HEK293 (cell line): ENCODE measurements at regions not wholly inside any gene's neighbourhood (a gene's known extent, or its start where the extent isn't known, plus 50 kb on each side); places are given as distances from the start of the nearest gene placed in this dataset.

Experiments used
- CTCF ChIA-PET: fragments of 350-600 bp; formaldehyde crosslinking; extraction: SDS; loops from one replicate; lab custom pipeline; 2021; ENCODE audit warnings: antibody characterized with exemption; lab: Yijun Ruan, JAX
- POLR2A ChIA-PET: fragments of 300-600 bp; formaldehyde crosslinking; extraction: SDS; loops from one replicate; lab custom pipeline; 2020; ENCODE audit warnings: antibody characterized with exemption, inconsistent platforms; lab: Yijun Ruan, JAX
- H3K27ac ChIP-seq: fragments of 200-500 bp; sonication (Bioruptor generic); 2 replicates; pipeline ENCODE4 v1.5.1; 2014; ENCODE audit warnings: low read depth, low read length, control low read depth, inconsistent platforms; ENCODE audit errors: extremely low read depth
- H3K36me3 ChIP-seq, 2 experiments: fragments of 200-500 bp in 1 of 2; sonication (Bioruptor generic) in 1 of 2; 1 replicate in 1 of 2; 2 replicates in 1 of 2; pipeline ENCODE4 v1.5.1; 2014 to 2017; ENCODE audit warnings: inconsistent platforms in 2 of 2, low read length in 2 of 2; ENCODE audit not compliant: control insufficient read depth in 2 of 2, insufficient read depth in 1 of 2
- H3K4me1 ChIP-seq: fragments of 200-500 bp; sonication (Bioruptor generic); 2 replicates; pipeline ENCODE4 v1.5.1; 2014; ENCODE audit warnings: mild to moderate bottlenecking, low read length, inconsistent platforms; ENCODE audit not compliant: control insufficient read depth, insufficient read depth
- H3K4me3 ChIP-seq: 2 replicates; pipeline ENCODE4 v1.5.1; 2011; ENCODE audit warnings: low read depth, mild to moderate bottlenecking, control low read depth, low read length, moderate library complexity
- H3K9me3 ChIP-seq: fragments of 200-500 bp; sonication (Bioruptor generic); 2 replicates; pipeline ENCODE4 v1.5.1; 2014; ENCODE audit warnings: low read depth, low read length, inconsistent platforms; ENCODE audit not compliant: control insufficient read depth, insufficient read depth
- ATF2 ChIP-seq: fragments of 450-650 bp; formaldehyde crosslinking; IDR thresholded peaks from 2 replicates; pipeline ENCODE4 v1.5.1; 2016; ENCODE audit warnings: missing biosample characterization, missing genetic modification characterization, low read depth
- BCL11B ChIP-seq: fragments of 450-650 bp; formaldehyde crosslinking; IDR thresholded peaks from 2 replicates; pipeline ENCODE4 v1.5.1; 2016; ENCODE audit warnings: low read depth, missing biosample characterization, missing genetic modification characterization
- IKZF3 ChIP-seq: fragments of 450-650 bp; IDR thresholded peaks from 2 replicates; pipeline ENCODE4 v1.5.0; 2018; ENCODE audit warnings: missing biosample characterization, mild to moderate bottlenecking, missing genetic modification characterization, moderate library complexity
- PRDM4 ChIP-seq: fragments of 450-650 bp; formaldehyde crosslinking; IDR thresholded peaks from 2 replicates; pipeline ENCODE4 v1.5.1; 2017; ENCODE audit warnings: missing biosample characterization, missing genetic modification characterization
- SP3 ChIP-seq: fragments of 450-650 bp; formaldehyde crosslinking; IDR thresholded peaks from 2 replicates; pipeline ENCODE4 v1.5.1; 2016; ENCODE audit warnings: missing biosample characterization, missing genetic modification characterization
- SP7 ChIP-seq: fragments of 450-650 bp; formaldehyde crosslinking; IDR thresholded peaks from 2 replicates; pipeline ENCODE4 v1.5.1; 2016; ENCODE audit warnings: missing biosample characterization, missing genetic modification characterization
- ZNF140 ChIP-seq: fragments of 450-650 bp; formaldehyde crosslinking; IDR thresholded peaks from 2 replicates; pipeline ENCODE4 v1.5.1; 2016; ENCODE audit warnings: missing biosample characterization, missing genetic modification characterization
- ZNF311 ChIP-seq: fragments of 450-650 bp; formaldehyde crosslinking; IDR thresholded peaks from 2 replicates; pipeline ENCODE4 v1.5.1; 2017; ENCODE audit warnings: missing biosample characterization, missing genetic modification characterization, borderline replicate concordance
- ZNF394 ChIP-seq: fragments of 450-650 bp; formaldehyde crosslinking; IDR thresholded peaks from 2 replicates; pipeline ENCODE4 v1.5.1; 2016; ENCODE audit warnings: missing biosample characterization, missing genetic modification characterization, mild to moderate bottlenecking, moderate library complexity, borderline replicate concordance
- ZNF426 ChIP-seq: fragments of 450-650 bp; formaldehyde crosslinking; IDR thresholded peaks from 2 replicates; pipeline ENCODE4 v1.5.1; 2017; ENCODE audit warnings: missing biosample characterization, missing genetic modification characterization, mild to moderate bottlenecking, inconsistent platforms, moderate library complexity
- ZNF677 ChIP-seq: fragments of 450-650 bp; IDR thresholded peaks from 2 replicates; pipeline ENCODE4 v1.5.0; 2018; ENCODE audit warnings: missing biosample characterization, mild to moderate bottlenecking, missing genetic modification characterization, moderate library complexity
- ZNF792 ChIP-seq: fragments of 450-650 bp; formaldehyde crosslinking; IDR thresholded peaks from 2 replicates; pipeline ENCODE4 v1.5.1; 2016; ENCODE audit warnings: missing biosample characterization, missing genetic modification characterization
- TF ChIP-seq, protein P1 (sequence below): fragments of 450-650 bp; formaldehyde crosslinking; IDR thresholded peaks from 2 replicates; pipeline ENCODE4 v1.5.0; 2017; ENCODE audit warnings: missing biosample characterization, missing genetic modification characterization, borderline replicate concordance
- TF ChIP-seq, protein P2 (sequence below): fragments of 450-650 bp; formaldehyde crosslinking; IDR thresholded peaks from 2 replicates; pipeline ENCODE4 v1.5.1; 2016; ENCODE audit warnings: missing biosample characterization, missing genetic modification characterization
- TF ChIP-seq, protein P3 (sequence below): fragments of 450-650 bp; formaldehyde crosslinking; IDR thresholded peaks from 2 replicates; pipeline ENCODE4 v1.5.1; 2016; ENCODE audit warnings: missing biosample characterization, missing genetic modification characterization
- TF ChIP-seq, protein P4 (sequence below): fragments of 450-650 bp; IDR thresholded peaks from 2 replicates; pipeline ENCODE4 v1.5.1; 2018; ENCODE audit warnings: missing biosample characterization, mild to moderate bottlenecking, missing genetic modification characterization

- TF ChIP-seq IKZF3 (tag by site-specific recombination) (peak; percentile 79), ZNF311 (no peak), SP7 (tag by site-specific recombination) (no peak; the same call in 1 of the 2 replicates), PRDM4 (tag by site-specific recombination) (peak; percentile 73; the same call in 1 of the 2 replicates), SP3 (no peak), ATF2 (tag by site-specific recombination) (peak; percentile 66), ZNF677 (no peak), ZNF792 (tag by site-specific recombination) (no peak), ZNF426 (tag by site-specific recombination) (0 out of 2 replicates have a peak, but pooled peaks have one; percentile 13), BCL11B (peak; percentile 94)
- TF ChIP-seq, protein P1, sequence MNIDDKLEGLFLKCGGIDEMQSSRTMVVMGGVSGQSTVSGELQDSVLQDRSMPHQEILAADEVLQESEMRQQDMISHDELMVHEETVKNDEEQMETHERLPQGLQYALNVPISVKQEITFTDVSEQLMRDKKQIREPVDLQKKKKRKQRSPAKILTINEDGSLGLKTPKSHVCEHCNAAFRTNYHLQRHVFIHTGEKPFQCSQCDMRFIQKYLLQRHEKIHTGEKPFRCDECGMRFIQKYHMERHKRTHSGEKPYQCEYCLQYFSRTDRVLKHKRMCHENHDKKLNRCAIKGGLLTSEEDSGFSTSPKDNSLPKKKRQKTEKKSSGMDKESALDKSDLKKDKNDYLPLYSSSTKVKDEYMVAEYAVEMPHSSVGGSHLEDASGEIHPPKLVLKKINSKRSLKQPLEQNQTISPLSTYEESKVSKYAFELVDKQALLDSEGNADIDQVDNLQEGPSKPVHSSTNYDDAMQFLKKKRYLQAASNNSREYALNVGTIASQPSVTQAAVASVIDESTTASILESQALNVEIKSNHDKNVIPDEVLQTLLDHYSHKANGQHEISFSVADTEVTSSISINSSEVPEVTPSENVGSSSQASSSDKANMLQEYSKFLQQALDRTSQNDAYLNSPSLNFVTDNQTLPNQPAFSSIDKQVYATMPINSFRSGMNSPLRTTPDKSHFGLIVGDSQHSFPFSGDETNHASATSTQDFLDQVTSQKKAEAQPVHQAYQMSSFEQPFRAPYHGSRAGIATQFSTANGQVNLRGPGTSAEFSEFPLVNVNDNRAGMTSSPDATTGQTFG (tag by site-specific recombination) = no peak
- TF ChIP-seq, protein P2, sequence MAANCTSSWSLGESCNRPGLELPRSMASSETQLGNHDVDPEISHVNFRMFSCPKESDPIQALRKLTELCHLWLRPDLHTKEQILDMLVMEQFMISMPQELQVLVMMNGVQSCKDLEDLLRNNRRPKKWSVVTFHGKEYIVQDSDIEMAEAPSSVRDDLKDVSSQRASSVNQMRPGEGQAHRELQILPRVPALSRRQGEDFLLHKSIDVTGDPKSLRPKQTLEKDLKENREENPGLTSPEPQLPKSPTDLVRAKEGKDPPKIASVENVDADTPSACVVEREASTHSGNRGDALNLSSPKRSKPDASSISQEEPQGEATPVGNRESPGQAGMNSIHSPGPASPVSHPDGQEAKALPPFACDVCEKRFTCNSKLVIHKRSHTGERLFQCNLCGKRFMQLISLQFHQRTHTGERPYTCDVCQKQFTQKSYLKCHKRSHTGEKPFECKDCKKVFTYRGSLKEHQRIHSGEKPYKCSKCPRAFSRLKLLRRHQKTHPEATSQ (tag by site-specific recombination) = no peak
- TF ChIP-seq, protein P3, sequence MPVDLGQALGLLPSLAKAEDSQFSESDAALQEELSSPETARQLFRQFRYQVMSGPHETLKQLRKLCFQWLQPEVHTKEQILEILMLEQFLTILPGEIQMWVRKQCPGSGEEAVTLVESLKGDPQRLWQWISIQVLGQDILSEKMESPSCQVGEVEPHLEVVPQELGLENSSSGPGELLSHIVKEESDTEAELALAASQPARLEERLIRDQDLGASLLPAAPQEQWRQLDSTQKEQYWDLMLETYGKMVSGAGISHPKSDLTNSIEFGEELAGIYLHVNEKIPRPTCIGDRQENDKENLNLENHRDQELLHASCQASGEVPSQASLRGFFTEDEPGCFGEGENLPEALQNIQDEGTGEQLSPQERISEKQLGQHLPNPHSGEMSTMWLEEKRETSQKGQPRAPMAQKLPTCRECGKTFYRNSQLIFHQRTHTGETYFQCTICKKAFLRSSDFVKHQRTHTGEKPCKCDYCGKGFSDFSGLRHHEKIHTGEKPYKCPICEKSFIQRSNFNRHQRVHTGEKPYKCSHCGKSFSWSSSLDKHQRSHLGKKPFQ (tag by site-specific recombination) = peak; percentile 84
- TF ChIP-seq, protein P4, sequence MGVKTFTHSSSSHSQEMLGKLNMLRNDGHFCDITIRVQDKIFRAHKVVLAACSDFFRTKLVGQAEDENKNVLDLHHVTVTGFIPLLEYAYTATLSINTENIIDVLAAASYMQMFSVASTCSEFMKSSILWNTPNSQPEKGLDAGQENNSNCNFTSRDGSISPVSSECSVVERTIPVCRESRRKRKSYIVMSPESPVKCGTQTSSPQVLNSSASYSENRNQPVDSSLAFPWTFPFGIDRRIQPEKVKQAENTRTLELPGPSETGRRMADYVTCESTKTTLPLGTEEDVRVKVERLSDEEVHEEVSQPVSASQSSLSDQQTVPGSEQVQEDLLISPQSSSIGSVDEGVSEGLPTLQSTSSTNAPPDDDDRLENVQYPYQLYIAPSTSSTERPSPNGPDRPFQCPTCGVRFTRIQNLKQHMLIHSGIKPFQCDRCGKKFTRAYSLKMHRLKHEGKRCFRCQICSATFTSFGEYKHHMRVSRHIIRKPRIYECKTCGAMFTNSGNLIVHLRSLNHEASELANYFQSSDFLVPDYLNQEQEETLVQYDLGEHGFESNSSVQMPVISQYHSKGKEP (tag by site-specific recombination) = no peak
- TF ChIP-seq, all 188 proteins: peak for 21
Observed at GRCh38 chr5:27511061-27511460, 472.7 kb upstream of the CDH9 start (continued).

DNA sequence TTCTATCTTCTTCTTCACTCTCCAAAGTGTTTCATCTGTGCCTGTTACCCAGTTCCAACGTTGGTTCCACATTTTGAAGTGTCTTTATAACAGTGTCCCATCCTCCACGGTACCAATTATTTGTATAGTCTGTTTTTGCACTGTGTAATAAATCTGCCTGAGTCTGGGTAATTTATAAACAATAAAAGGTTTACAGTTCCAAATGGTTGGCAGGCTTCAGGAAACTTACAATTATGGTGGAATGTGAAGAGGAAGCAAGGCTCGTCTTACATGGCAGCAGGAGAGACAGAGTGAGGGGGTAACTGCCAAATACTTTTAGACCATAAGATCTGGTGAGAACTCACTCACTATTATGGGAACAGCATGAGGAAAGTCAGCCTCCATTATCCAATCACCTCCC, 465.4 kb upstream of the CDH9 start:
- TF ChIP-seq ZNF394 (tag by site-specific recombination) (no peak), ZNF140 (tag by site-specific recombination) (no peak), BCL11B (peak; percentile 38; the same call in 1 of the 2 replicates)
- Histone ChIP-seq H3K4me3 (no peak overlapping the region), H3K9me3 (no peaks in the 10 kb centered on the region), H3K27ac (no peak overlapping the region), H3K4me1 (no peaks in the 10 kb centered on the region), H3K36me3 (no peaks in the 10 kb centered on the region)
- POLR2A ChIA-PET = no interaction called here
- CTCF ChIA-PET = no interaction called here
